Natural killer cell (primary cell): ENCODE measurements at regions not wholly inside any gene's neighbourhood (a gene's known extent, or its start where the extent isn't known, plus 50 kb on each side); places are given as distances from the start of the nearest gene placed in this dataset.

Experiments
- ATAC-seq, 3 donors: fragments of 150-1000 bp in 2 of 3; fragments of 200-7000 bp in 1 of 3; cut with Tn5 transposase; 1 replicate in 1 of 3; 2 replicates in 2 of 3; pipeline ENCODE4 v1.10.0; 2021; ENCODE audit warnings: mild to moderate bottlenecking in 2 of 3, moderate library complexity in 2 of 3
- DNase-seq, 2 donors: peaks; one replicate each; pipeline versions ENCODE4 v3.0.0 to v3.0.0-alpha.2; 2013 to 2021; ENCODE audit warnings: mixed read lengths in 1 of 2
- H3K27ac ChIP-seq: one replicate; pipeline ENCODE4 v1.5.1; 2013; ENCODE audit warnings: mild to moderate bottlenecking, low read length
- H3K27me3 ChIP-seq: one replicate; pipeline ENCODE4 v1.6.1; 2013; ENCODE audit warnings: low read length; ENCODE audit not compliant: control insufficient read depth, insufficient read depth
- H3K36me3 ChIP-seq: one replicate; pipeline ENCODE4 v1.6.1; 2013; ENCODE audit warnings: low read length; ENCODE audit not compliant: control insufficient read depth, insufficient read depth
- H3K4me1 ChIP-seq: one replicate; pipeline ENCODE4 v1.6.1; 2013; ENCODE audit warnings: low read length; ENCODE audit not compliant: control insufficient read depth, insufficient read depth
- H3K4me3 ChIP-seq: one replicate; pipeline ENCODE4 v1.5.1; 2013; ENCODE audit warnings: low read length
- H3K9me3 ChIP-seq: one replicate; pipeline ENCODE4 v1.6.1; 2013; ENCODE audit warnings: low read length; ENCODE audit not compliant: control insufficient read depth, insufficient read depth
- H3K27ac Mint-ChIP-seq, 2 donors: one replicate each; pipeline ENCODE4 v1.8.0; 2022; ENCODE audit warnings: mild to moderate bottlenecking in 2 of 2, mixed read lengths in 2 of 2, moderate library complexity in 1 of 2
- H3K27me3 Mint-ChIP-seq, 2 donors: one replicate each; pipeline ENCODE4 v1.8.0; 2022; ENCODE audit warnings: low read depth in 2 of 2, mixed read lengths in 2 of 2
- H3K36me3 Mint-ChIP-seq: one replicate; pipeline ENCODE4 v1.8.0; 2022; ENCODE audit warnings: mixed read lengths
- H3K4me1 Mint-ChIP-seq, 2 donors: one replicate each; pipeline ENCODE4 v1.8.0; 2022; ENCODE audit warnings: mixed read lengths in 2 of 2
- H3K4me3 Mint-ChIP-seq: one replicate; pipeline ENCODE4 v1.8.0; 2022; ENCODE audit warnings: mild to moderate bottlenecking, moderate library complexity, mixed read lengths
- H3K9me3 Mint-ChIP-seq, 2 donors: one replicate each; pipeline ENCODE4 v1.8.0; 2022; ENCODE audit warnings: mixed read lengths in 2 of 2
- CTCF ChIP-seq: fragments of 200-600 bp; IDR thresholded peaks from one replicate; pipeline ENCODE4 v1.8.0; 2022; ENCODE audit warnings: antibody characterized with exemption
- WGBS: methylation state at CpG from one replicate; pipeline ENCODE4 v1.1.7; 2013; ENCODE audit warnings: missing lambda C conversion rate; ENCODE audit not compliant: insufficient coverage; 5-methylcytosine and 5-hydroxymethylcytosine counted together
- intact Hi-C: fragments of 100-400 bp; cut with micrococcal nuclease; formaldehyde crosslinking; loops from one replicate; pipeline ENCODE4 v1.14.2; 2022

- intact Hi-C loops, result no loop called here
- no peak for ATAC-seq
- H3K4me3 Mint-ChIP-seq, result no peak overlapping the region
Observed at GRCh38 chr6:26299286-26300042, 65.5 kb upstream of the BTN3A2 start.

GRCh38 chr6:26300043-26300331, 65.0 kb upstream of the BTN3A2 start:
- peaks cover 25 to 26% of the 10 kb centered on the region in 2 donors for H3K4me1 Mint-ChIP-seq
- no peak for ATAC-seq
- no peak for TF ChIP-seq CTCF
- H3K27ac Mint-ChIP-seq, result no peak overlapping the region
- H3K27me3 Mint-ChIP-seq, result peaks cover 0 to 10% of the 10 kb centered on the region in 2 donors
- H3K9me3 ChIP-seq, result no peaks in the 10 kb centered on the region
- H3K27me3 ChIP-seq, result peaks cover 3% of the 10 kb centered on the region
- H3K4me3 ChIP-seq, result no peak overlapping the region
- H3K36me3 ChIP-seq, result no peaks in the 10 kb centered on the region
- no peak for DNase-seq
- no peak overlapping the region for H3K27ac ChIP-seq
- WGBS, result 92% methylated on average over 3 of the region's 3 CpGs
- intact Hi-C loops, result no loop called here
- peaks cover 4% of the 10 kb centered on the region for H3K36me3 Mint-ChIP-seq
- no peak overlapping the region for H3K4me3 Mint-ChIP-seq
- no peaks in the 10 kb centered on the region for H3K9me3 Mint-ChIP-seq
- H3K4me1 ChIP-seq, result peaks cover 6% of the 10 kb centered on the region

More at GRCh38 chr6:26299286-26300042, 65.5 kb upstream of the BTN3A2 start:
- WGBS, result 53% methylated on average over 13 of the region's 23 CpGs
- DNase-seq, result no peak
- H3K27me3 Mint-ChIP-seq, result peaks cover 0 to 10% of the 10 kb centered on the region in 2 donors
- H3K9me3 Mint-ChIP-seq, result no peaks in the 10 kb centered on the region
- H3K27ac Mint-ChIP-seq, result no peak overlapping the region
- no peak for TF ChIP-seq CTCF
- H3K36me3 ChIP-seq, result no peaks in the 10 kb centered on the region
- H3K4me1 Mint-ChIP-seq, result peaks cover 20 to 21% of the 10 kb centered on the region in 2 donors
- H3K27ac ChIP-seq, result no peak overlapping the region
- H3K4me1 ChIP-seq, result peaks cover 5% of the 10 kb centered on the region
- no peaks in the 10 kb centered on the region for H3K9me3 ChIP-seq
- peaks cover 3% of the 10 kb centered on the region for H3K27me3 ChIP-seq
- no peaks in the 10 kb centered on the region for H3K36me3 Mint-ChIP-seq
- H3K4me3 ChIP-seq, result no peak overlapping the region

- peaks cover 8% of the 10 kb centered on the region for H3K36me3 Mint-ChIP-seq
- Histone ChIP-seq H3K9me3 (no peaks in the 10 kb centered on the region), H3K4me3 (no peak overlapping the region), H3K27ac (no peak overlapping the region), H3K27me3 (peaks cover 3% of the 10 kb centered on the region), H3K4me1 (peaks cover 9% of the 10 kb centered on the region), H3K36me3 (no peaks in the 10 kb centered on the region)
- no peak overlapping the region for H3K4me3 Mint-ChIP-seq
- TF ChIP-seq CTCF, result no peak
- DNase-seq (no peak), ATAC-seq (no peak)
- intact Hi-C loops, result no loop called here
- peaks cover 29% of the 10 kb centered on the region in 2 donors for H3K4me1 Mint-ChIP-seq
- H3K9me3 Mint-ChIP-seq, result no peaks in the 10 kb centered on the region
- H3K27ac Mint-ChIP-seq, result no peak overlapping the region
- H3K27me3 Mint-ChIP-seq, result peaks cover 0 to 10% of the 10 kb centered on the region in 2 donors
Observed at GRCh38 chr6:26300359-26300758, 64.6 kb upstream of the BTN3A2 start.

- TF ChIP-seq CTCF, result no peak
- intact Hi-C loops, result no loop called here
- Histone ChIP-seq H3K27me3 (peaks cover 3% of the 10 kb centered on the region), H3K4me1 (peaks cover 10% of the 10 kb centered on the region), H3K36me3 (no peaks in the 10 kb centered on the region), H3K27ac (no peak overlapping the region), H3K9me3 (no peaks in the 10 kb centered on the region), H3K4me3 (no peak overlapping the region)
- Mint-ChIP-seq H3K4me3 (no peak overlapping the region), H3K36me3 (peaks cover 9% of the 10 kb centered on the region), H3K27ac (no peak overlapping the region), H3K9me3 (no peaks in the 10 kb centered on the region), H3K27me3 (peaks cover 0 to 7% of the 10 kb centered on the region in 2 donors), H3K4me1 (peaks cover 29% of the 10 kb centered on the region in 2 donors)
- no peak for DNase-seq
- ATAC-seq, result no peak
Observed at GRCh38 chr6:26300828-26301227, 64.2 kb upstream of the BTN3A2 start.
